SKM-1 (cell line): ENCODE measurements at regions not wholly inside any gene's neighbourhood (a gene's known extent, or its start where the extent isn't known, plus 50 kb on each side); places are given as distances from the start of the nearest gene placed in this dataset.

Experiments
- DNase-seq: peaks from one replicate; lab custom pipeline; 2025; ENCODE audit not compliant: unreplicated experiment; lab: John Stamatoyannopoulos, UW

DNA sequence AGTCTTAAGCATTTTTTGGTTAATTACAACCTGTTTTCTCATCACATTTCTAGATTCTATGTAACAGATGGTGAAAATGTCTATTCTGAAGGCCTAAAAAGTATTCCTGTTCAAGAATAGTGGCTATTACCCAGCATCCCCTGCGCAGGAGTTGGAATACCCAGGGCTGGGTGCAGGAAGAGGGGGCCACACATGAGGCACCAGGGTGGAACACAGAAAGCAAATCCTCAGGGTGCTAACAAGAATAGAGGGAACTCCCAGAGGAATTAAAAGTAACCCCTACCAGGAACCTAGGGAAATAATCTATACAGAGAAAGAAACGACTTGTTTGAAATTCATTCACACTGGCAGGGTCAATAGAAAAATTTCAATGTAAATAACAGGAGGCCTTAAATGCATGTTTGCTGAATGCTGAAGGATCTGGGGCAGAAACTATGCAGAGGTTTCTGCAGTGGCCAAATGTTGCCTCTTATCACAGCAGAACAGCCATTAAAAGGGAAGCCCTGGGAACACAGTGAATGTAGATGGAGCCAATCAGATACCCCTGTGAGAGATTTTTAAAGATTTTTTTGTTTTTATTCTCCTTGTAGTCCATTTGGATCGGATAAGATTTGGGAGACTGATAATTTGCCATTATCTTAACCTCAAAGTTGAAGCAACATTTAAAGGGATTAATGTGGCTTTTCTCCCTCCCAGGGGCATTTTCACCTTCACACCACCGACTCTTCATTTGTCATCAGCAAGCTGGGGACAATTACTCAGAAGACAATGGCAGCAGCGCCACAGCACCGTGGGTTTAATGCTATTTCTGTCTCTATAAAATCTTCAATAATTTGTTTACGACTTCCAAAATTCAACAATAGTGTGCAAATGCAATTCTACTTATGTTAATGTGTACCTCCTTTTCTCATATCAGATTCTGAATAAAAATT is 196.0 kb upstream of the PSMD7 start:
- DNase-seq, result no peak

DNA sequence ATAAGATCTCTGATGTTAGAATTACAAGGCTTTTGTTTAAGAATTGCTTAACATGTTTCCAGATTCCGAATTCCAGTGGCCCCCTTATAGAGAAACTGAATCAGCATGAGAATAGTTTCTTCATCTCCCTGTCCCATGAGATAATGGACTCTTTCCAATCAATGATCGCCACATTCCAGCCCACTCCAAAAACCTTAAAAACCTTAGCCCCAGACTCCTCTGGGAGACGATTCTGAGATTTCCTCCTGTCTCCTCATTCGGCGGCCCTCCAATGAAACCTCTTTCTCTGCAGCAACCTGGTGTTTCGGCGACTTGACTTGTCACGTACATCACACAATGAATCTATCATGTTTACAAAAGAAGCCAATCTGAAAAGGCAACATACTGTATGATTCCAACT is 197.1 kb upstream of the PSMD7 start:
- no peak for DNase-seq

DNA sequence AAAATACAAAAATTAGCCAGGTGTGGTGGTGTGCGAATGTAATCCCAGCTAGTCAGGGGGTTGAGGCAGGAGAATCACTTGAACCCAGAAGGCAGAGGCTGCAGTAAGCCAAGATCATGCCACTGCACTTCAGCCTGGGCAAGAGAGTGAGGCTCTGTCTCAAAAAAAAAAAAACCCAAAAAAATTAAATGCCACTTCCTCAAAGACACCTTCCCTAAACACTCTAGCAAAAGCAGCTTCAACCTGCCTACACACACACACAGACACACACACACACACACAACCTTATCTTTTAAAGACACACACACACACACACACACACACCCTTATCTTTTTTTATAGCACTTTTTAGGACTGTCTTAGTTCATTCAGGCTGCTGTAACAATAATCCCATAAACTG is 201.7 kb upstream of the PSMD7 start:
- DNase-seq, result no peak

DNA sequence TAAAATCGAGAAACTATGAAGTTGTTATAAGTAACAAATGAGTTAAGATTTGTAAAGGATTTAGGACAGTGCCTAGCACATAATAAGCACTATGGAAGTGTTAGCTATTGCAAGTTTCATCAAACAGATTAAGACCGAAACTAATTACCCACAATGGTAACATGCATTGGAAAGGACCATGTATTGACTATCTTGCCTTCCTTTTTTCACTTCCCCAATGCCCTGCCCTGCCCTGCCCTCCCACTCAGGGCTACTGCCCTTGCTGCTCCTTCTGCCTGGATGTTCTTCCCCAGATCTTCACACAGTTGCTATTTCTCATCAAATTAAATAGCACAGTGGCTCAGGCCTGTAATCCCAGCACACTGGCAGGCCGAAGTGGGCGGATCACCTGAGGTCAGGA is 202.1 kb upstream of the PSMD7 start:
- DNase-seq, result no peak

DNA sequence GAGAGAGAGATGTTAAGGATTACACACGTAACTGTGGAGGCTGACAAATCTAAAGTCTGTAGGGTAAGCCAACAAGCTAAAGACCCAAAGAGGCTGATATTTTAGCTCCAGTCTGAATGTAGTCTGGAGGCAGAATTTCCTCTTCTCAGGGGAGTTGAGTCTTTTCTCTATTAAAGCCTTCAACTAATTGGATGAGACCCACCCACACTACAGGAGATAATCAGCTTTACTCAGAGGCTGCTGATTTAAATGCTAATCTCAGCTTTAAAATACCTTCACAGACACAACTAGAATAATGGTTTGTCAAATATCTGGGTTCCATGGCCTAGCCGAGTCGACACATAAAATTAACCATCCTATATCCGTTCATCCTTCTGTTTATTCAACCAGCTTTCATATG is 204.3 kb upstream of the PSMD7 start:
- no peak for DNase-seq

DNA sequence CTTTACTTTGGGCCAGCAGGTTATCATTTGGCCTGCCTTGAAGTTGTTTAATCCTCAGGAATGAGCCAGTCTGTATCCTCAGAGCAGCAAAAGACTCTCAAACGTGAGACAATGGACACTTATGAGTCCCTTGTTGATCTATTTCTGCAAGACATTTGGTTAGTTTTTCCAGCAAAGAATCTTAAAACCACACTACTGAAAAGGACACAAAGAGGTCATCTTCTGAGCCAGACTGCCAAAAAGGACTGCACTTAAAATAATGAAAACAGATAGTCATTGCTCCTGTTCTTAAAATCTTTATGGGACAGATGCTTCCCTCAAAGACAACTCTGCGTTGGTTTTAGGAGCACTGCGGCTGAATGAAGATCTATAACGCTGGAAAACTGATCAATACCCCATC is 205.7 kb upstream of the PSMD7 start:
- no peak for DNase-seq

DNA sequence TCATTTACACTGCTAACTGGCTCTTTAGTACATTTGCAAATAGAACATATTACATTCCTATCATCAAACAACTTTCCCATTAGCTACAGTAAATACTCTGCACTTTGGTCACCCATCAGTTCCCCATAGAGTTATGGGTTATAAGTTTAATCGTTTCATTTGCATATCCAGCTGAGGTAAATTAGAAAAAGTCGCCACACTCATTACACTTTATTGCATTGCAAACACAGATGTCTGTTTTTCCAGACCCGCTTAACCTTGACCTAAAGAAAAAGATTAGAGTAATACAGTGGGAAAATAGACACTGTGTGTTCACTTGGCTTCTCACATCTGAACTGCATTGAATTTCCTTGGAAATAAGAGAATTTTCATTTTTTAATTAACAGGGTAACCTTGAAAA is 213.1 kb upstream of the PSMD7 start:
- DNase-seq, result no peak

DNA sequence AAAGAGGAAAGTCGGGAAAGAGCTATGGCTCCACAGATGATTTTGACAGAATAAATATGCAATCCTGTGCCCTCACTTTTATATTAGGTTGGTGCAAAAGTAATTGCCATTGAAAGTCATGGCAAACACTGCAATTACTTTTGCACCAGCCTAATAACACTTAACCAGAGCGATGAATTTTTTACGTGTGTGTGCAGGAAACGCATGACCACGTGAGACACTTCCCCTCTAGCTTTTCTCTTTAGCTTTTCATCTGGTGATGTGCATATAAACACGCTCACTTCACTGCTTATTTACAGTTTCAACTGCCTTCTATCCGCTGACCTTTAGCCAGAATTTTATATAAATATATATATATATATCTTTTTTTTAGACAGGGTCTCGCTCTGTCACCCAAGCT is 216.3 kb upstream of the PSMD7 start:
- no peak for DNase-seq

DNA sequence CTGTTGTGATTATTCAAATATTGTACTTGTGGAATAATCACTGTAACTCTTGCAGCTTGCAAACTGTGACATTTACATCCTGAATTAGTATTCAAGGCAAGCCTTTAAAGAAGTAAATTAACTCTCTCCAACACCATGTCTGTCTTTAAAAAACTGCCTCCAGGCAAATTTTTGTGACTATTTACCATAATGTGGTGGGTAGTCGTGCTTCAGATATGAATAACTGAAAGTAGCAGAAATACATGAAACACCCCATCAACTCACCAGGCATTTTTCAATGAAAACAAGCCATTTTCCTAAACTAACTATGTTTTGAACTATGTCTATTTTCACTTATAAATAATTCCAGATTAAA is 217.4 kb upstream of the PSMD7 start:
- no peak for DNase-seq

DNA sequence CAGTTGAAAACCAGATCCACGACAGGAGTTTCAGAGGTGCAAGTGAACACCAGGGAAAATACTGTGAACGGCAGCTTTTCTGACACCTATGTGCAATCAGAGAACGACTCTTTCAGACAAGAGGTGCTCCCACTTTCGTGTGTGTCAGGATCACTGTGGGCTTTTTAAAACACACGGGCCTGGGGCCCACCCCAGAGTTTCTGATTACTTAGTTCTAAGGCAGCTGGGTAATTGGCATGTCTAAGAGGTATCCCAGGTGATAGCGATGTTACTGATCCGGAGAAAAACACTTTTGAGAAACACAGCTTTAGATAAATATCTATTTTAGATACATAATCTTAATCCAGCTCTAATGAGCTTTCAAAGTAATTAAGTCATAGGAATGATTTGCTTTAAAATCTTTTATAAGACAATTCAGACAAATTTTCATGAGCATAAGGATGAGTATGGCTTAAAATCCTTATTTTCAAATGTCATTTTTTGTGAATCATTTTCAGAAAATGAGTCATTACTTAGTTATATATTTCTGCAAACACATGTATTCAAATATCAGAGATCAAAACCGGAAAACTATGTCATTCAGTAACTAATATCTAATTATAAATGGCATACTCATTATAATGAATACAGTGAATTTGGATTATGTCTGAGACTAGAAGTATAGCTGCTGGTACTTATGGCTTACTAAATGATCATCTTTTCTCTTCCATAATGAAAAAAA is 217.9 kb upstream of the PSMD7 start:
- DNase-seq, result no peak

DNA sequence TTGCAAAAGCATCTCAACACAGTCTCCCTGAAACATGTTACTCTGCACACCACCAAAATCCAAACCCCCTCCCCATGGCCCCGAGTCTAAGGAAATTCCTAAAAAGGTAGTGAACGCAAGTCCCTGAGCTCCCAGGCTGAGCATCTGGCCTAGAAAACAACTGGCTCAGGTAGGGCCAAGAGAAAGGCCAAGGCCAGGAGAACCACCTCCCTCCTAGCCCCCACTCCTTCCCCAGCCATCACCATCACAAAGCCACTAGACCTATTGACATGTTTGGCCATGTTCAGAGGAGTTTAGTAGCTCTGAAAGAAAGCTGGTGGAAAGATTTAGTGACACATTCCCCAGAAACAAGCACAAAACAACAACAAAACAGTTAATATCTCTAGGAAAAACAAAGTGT is 220.0 kb upstream of the PSMD7 start:
- no peak for DNase-seq

DNA sequence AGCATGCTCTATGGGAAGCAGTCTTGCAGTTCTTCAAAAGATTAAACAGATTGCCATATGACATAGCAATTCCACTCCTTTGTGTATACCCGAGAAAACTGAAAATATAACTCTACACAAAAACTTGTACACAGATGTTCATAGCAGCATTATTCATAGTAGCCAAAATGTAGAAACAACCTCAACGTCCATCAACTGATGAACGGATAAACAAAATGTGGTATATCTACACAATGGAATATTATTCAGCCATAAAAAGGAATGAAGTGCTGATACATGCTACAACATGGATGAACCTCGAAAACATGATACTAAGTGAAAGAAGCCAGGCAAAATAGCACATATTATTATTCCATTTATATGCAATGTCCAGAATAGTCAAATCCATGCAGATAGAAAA is 221.2 kb upstream of the PSMD7 start:
- no peak for DNase-seq

DNA sequence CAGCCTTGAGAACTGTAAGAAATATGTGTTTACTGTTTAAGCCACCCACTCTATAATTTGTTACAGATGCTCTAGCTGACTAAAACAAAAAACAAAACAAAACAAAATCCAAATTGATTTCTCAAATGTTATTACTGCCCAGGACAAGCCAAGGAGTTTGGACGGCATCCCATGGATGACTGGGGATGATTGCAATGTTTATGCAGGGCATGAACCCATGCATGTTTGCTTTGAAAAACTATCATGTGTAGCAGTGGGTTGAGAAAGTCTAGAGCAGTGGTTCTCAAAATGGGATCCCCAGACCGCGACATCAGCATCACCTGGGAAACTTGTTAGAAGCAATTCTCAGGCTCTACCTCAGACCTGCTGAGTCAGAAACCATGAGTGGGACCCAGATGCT is 223.2 kb upstream of the PSMD7 start:
- DNase-seq, result no peak

DNA sequence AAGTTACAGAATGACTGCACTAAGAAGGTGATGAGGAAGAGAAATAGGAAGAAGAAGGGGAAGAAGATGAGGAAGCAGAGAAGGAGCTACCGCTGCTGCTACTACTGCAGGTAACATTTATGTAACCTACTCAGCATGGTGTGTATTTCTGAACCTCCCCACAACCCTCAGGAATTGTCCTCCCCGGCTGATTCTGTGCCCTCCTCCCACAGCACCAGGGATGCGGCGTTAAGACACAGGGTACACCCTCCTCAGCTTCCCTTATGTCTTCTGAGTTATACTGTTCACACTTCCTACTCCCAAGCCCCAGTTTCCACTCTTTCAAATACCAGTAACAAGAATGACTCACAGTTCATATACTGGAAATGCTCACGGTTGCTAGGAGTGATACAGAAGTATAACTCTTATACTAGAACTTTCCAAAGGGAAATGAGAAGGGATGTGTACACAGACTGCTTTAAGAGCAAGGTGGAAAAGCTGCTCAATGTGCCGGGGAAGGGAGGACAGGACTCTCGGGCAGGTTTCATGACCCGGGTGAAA is 224.5 kb upstream of the PSMD7 start:
- no peak for DNase-seq

DNA sequence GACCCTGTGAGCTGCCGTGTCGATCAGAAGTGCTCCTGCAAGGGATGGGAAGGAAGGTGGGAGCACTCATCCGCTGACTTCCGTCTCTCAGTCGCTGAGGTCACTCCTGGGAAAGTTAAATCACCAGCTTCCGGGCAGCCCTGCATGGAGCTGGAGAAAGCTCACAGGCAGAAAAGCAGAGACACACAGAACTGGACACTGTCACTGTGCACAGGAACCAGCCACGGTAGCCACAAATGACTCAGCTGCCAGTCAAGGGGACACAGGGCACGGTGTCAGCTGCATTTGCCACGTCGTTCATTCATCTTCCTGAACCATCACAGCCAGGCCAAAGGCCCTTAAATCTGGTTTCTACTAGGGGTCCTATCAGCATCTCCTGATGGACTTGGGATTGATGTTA is 226.4 kb upstream of the PSMD7 start:
- DNase-seq, result no peak

DNA sequence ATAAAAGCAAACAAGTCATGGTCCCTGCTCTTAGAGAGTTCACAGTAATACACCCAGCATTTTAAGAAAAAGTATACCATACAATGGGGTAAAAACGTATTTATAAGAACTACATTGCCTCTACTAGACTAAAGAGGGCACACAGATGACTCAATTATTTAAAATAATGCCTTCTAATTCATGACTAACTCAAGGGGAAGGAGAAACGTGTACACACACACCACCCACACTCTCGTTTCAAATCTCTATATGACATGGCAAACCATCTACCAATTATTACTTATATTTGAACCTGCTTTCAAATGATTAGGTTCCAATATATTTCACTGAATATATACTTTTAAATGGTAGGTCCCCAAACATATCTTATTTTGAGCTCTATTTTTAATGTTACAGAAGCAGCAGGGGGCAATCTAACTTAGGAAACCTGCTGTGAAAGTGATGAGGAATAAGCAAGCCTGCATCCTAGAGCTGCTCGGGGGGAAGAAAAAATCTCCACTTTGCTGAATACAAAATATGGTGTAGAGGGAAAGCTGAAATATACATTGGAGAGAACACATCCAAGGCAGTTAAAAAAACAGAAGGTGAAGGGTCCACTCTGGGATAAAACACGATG is 232.4 kb upstream of the PSMD7 start:
- no peak for DNase-seq

DNA sequence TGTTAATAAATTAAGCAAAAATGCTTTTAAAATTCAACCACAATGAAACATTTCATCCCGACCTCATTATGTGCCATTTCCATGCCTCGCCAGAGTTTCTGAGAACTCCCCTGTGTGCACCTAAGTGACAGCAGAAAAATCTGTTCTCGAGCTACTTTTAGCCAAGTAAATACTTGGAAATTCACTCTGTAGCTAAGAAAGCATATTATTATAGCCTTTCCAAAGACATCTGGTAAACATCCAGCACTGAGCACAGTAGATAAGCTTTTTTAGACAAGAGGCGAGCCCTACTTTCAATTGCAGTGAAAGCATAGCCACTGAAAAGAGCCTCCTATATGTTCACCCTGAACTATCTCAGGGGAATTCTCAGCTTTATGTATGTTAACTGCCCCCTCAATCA is 242.8 kb upstream of the PSMD7 start:
- no peak for DNase-seq

DNA sequence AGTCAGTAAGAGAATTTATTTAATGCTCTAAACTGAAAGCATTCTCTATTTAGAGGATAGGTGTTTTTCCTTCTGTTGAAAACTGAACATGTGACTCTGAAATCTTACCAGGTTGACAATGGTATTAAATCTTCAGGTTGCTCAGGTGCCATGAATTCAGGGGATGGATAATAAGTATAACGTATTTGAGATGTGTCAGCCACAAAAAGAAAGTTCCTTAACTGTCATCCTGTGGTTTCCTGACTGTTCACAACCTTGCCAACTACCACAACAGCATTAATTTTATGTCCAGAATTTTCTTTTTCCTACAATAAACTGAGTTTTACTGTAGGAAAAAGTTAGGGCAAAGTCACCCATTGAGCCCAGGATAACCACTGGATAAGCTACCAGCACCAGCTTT is 243.3 kb upstream of the PSMD7 start:
- no peak for DNase-seq

DNA sequence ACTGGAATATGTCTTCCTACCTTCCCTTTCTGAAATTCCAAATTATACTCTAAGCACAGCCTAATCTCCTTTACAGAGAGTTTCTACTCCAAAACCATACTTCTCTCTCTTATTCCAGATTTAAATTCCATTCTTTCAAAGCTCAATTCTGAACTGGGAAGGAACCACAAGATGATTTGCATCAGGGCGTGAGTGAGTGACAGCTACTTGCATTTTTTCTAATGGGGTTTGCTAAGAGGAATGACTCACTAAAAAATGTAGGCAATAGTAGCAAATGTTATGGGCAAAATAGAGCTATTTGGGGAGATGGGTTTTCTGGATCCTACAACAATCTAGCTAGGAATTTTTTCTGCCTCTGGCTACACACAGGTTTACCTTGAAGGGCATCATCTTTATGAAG is 244.6 kb upstream of the PSMD7 start:
- DNase-seq, result no peak

DNA sequence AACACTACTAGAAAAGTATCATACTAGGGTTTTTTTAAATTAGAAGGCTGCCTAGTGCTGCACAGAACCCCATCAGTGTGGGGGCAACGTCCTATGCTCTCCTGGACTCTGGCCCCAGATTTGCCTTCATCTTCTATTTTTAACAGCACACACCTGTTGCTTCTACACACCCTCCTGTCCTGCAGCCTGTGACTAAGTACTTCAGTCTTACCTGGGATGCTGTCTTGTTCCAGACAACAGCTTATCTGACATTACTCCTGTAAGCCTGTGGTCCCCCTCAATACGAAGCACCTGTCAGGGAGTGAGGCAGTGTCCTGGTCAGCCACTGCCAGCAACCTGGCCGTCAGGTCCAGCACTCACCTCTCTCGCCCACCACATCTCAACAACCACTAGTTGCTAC is 247.6 kb upstream of the PSMD7 start:
- DNase-seq, result no peak

DNA sequence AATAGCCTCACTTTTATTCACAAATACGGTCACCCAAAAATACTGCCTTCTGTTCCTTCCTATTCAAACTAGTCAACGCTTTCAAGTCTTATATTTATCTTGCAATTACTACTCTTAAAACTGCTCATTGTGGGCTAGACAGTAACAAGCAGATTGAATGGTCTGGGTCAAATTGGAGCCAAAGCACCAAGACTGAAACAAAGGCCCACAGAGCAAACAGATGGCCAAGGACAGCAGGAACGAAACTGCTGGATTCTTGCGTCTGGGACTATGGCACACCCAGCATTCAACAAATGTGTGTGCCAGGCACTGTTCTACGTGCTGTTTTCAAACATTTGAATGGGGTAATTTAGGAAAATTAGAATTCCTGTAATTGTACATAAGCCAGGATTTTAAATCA is 250.1 kb upstream of the PSMD7 start:
- DNase-seq, result no peak

DNA sequence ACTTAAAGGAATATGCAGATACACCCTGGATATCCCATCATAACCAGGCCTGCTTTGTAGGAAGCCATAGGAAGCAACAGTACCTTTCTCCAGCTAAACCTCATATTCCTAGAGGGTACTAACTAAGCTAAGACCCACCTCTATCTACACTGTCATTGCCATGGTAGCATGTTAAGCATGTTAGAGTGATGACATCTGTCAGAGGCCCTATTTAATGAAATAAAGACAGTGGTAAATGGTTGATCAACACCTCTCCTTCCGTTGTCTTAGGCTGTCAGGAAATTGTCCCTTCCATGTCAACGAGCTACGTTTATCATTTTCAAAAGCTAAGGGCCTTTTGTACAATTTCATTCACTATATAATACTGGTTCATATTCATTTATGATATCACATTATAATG is 251.1 kb upstream of the PSMD7 start:
- no peak for DNase-seq
